Right atrium auricular region (tissue), 2 donors: ENCODE measurements at regions not wholly inside any gene's neighbourhood (a gene's known extent, or its start where the extent isn't known, plus 50 kb on each side); places are given as distances from the start of the nearest gene placed in this dataset.
A peak's percentile ranks its signal among the peaks of the same experiment; 100 is the strongest.

Source experiments
- DNase-seq: peaks from one replicate; pipeline ENCODE4 v3.0.0-alpha.2; 2019; ENCODE audit warnings: low spot score
- H3K27ac ChIP-seq, 2 donors: fragments of 200-600 bp; sonication (generic); 1 replicate in 1 of 2; 2 replicates in 1 of 2; pipeline ENCODE4 v1.5.1; 2016 to 2019
- H3K27me3 ChIP-seq, 2 donors: fragments of 200-600 bp; sonication (generic); one replicate each; pipeline versions ENCODE4 v1.5.1 to v1.6.0; 2017 to 2019
- H3K36me3 ChIP-seq: fragments of 200-600 bp; sonication (generic); one replicate; pipeline ENCODE4 v1.5.1; 2016
- H3K4me1 ChIP-seq, 2 donors: fragments of 200-600 bp; sonication (generic); one replicate each; pipeline versions ENCODE4 v1.5.1 to v1.6.0; 2017 to 2019
- H3K4me3 ChIP-seq, 2 donors: fragments of 200-600 bp; sonication (generic); 1 replicate in 1 of 2; 2 replicates in 1 of 2; pipeline ENCODE4 v1.5.1; 2017 to 2019; ENCODE audit warnings: mild to moderate bottlenecking in 1 of 2, moderate library complexity in 1 of 2
- H3K9me3 ChIP-seq, 2 donors: fragments of 200-600 bp; sonication (generic); one replicate each; pipeline ENCODE4 v1.5.1; 2019
- CTCF ChIP-seq, 2 donors: fragments of 200-600 bp; sonication (generic); IDR thresholded peaks; one replicate each; pipeline ENCODE4 v1.5.1; 2019; ENCODE audit warnings: antibody characterized with exemption in 2 of 2

GRCh38 chr14:82710267-82710841 is 1176.7 kb upstream of the SEL1L start:
- Histone ChIP-seq H3K4me1 (no peaks in the 10 kb centered on the region), H3K4me3 (no peak overlapping the region), H3K9me3 (no peaks in the 10 kb centered on the region), H3K27me3 (no peaks in the 10 kb centered on the region), H3K27ac (no peak overlapping the region), H3K36me3 (no peaks in the 10 kb centered on the region)
- no peak for DNase-seq
- peak; percentile 32 to 74 for TF ChIP-seq CTCF (IDR thresholded peaks at IDR 0.05)

GRCh38 chr14:82719617-82720016 is 1186.0 kb upstream of the SEL1L start:
- no peaks in the 10 kb centered on the region for H3K36me3 ChIP-seq
- no peaks in the 10 kb centered on the region for H3K4me1 ChIP-seq
- no peaks in the 10 kb centered on the region for H3K27me3 ChIP-seq
- H3K9me3 ChIP-seq = no peaks in the 10 kb centered on the region
- DNase-seq = no peak
- H3K4me3 ChIP-seq = no peak overlapping the region
- no peak for TF ChIP-seq CTCF (IDR thresholded peaks at IDR 0.05)
- H3K27ac ChIP-seq = no peak overlapping the region

- Histone ChIP-seq H3K4me3 (no peak overlapping the region), H3K4me1 (no peaks in the 10 kb centered on the region), H3K27me3 (no peaks in the 10 kb centered on the region), H3K9me3 (no peaks in the 10 kb centered on the region), H3K36me3 (no peaks in the 10 kb centered on the region), H3K27ac (no peak overlapping the region)
- no peak for DNase-seq
- no peak for TF ChIP-seq CTCF (IDR thresholded peaks at IDR 0.05)
Measured at GRCh38 chr14:82720431-82720830, 1186.8 kb upstream of the SEL1L start.

GRCh38 chr14:82720946-82721345 is 1187.3 kb upstream of the SEL1L start:
- Histone ChIP-seq H3K4me1 (no peaks in the 10 kb centered on the region), H3K4me3 (no peak overlapping the region), H3K9me3 (no peaks in the 10 kb centered on the region), H3K27ac (no peak overlapping the region), H3K36me3 (no peaks in the 10 kb centered on the region), H3K27me3 (no peaks in the 10 kb centered on the region)
- DNase-seq = no peak
- no peak for TF ChIP-seq CTCF (IDR thresholded peaks at IDR 0.05)

DNA sequence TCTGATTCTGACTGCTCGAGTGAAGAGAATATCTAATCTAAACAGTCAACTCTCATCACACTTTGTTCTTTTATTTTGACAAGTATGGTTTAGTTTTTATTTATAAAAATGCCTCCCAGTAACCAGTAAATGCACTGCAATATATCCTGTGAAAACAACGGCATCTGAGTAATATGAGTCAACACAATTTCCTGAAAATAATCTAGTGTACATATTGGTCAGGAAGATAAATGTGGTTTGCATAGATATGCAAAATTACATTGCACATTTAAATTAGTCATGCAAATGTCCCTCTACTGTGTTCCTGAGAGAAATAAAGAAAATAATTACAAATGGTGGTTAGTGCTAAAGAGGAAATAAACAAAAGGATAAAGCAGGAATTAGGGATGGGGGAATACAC is 1190.7 kb upstream of the SEL1L start:
- Histone ChIP-seq H3K27ac (no peak overlapping the region), H3K4me1 (no peaks in the 10 kb centered on the region), H3K36me3 (no peaks in the 10 kb centered on the region), H3K27me3 (no peaks in the 10 kb centered on the region), H3K9me3 (no peaks in the 10 kb centered on the region), H3K4me3 (no peak overlapping the region)
- no peak for TF ChIP-seq CTCF (IDR thresholded peaks at IDR 0.05)
- DNase-seq = no peak

DNA sequence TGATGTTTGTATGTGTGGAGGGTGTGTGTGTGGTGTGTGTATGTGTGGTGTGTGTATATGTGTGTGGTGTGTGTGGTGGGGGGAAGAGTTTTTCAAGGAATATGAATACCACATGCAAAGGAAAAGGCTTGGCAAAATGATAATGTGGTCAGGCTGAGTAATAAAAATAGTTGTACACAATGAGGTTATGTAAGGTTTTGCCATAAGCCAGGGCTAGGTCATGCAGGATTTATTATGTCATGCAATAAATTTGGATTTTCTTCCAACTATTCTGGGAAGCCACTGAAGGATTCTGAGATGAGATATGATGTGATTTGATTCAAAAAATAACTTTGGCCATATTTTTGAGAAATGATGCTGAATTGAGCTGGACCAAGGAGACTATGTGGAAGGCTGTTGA is 1191.6 kb upstream of the SEL1L start:
- H3K9me3 ChIP-seq = no peaks in the 10 kb centered on the region
- no peak for DNase-seq
- no peak for TF ChIP-seq CTCF (IDR thresholded peaks at IDR 0.05)
- no peak overlapping the region for H3K4me3 ChIP-seq
- H3K27me3 ChIP-seq = no peaks in the 10 kb centered on the region
- no peak overlapping the region for H3K27ac ChIP-seq
- no peaks in the 10 kb centered on the region for H3K36me3 ChIP-seq
- no peaks in the 10 kb centered on the region for H3K4me1 ChIP-seq
